Ovary (tissue), 7 donors: ENCODE measurements at regions not wholly inside any gene's neighbourhood (a gene's known extent, or its start where the extent isn't known, plus 50 kb on each side); places are given as distances from the start of the nearest gene placed in this dataset.
A peak's percentile ranks its signal among the peaks of the same experiment; 100 is the strongest.

Experiments
- DNase-seq, 5 donors: peaks; one replicate each; pipeline ENCODE4 v3.0.0-alpha.2; 2019 to 2020
- H3K27ac ChIP-seq, 2 donors: fragments of 200-600 bp; one replicate each; pipeline versions ENCODE4 v1.5.1 to v1.8.0; 2019 to 2022
- H3K27me3 ChIP-seq: fragments of 200-600 bp; one replicate; pipeline ENCODE4 v1.8.0; 2022
- H3K36me3 ChIP-seq: fragments of 200-600 bp; sonication (generic); one replicate; pipeline ENCODE4 v1.5.1; 2019
- H3K4me1 ChIP-seq: one replicate; pipeline ENCODE4 v1.8.1; 2013; ENCODE audit warnings: mild to moderate bottlenecking, moderate library complexity; ENCODE audit not compliant: insufficient read depth
- H3K4me3 ChIP-seq: fragments of 200-600 bp; sonication (generic); one replicate; pipeline ENCODE4 v1.5.1; 2017
- H3K9me3 ChIP-seq, 2 donors: fragments of 200-600 bp in 1 of 2; sonication (generic) in 1 of 2; one replicate each; pipeline versions ENCODE4 v1.5.1 to v1.8.1; 2013 to 2019; ENCODE audit warnings: mild to moderate bottlenecking in 1 of 2, moderate library complexity in 1 of 2
- CTCF ChIP-seq, 3 donors: fragments of 450-650 bp in 2 of 3; fragments of 200-600 bp in 1 of 3; IDR thresholded peaks; one replicate each; pipeline versions ENCODE4 v1.5.1 to v1.8.0; 2016 to 2022; ENCODE audit warnings: antibody characterized with exemption in 3 of 3, mild to moderate bottlenecking in 1 of 3
- EP300 ChIP-seq: sonication (generic); formaldehyde crosslinking; IDR thresholded peaks from one replicate; pipeline ENCODE4 v1.6.1; 2017; ENCODE audit warnings: antibody characterized with exemption
- POLR2A ChIP-seq: fragments of 450-650 bp; IDR thresholded peaks from one replicate; pipeline ENCODE4 v1.6.1; 2017; ENCODE audit warnings: antibody characterized with exemption, mild to moderate bottlenecking, moderate library complexity
- WGBS, 3 donors: extraction: QIAGEN DNeasy Blood & Tissue Kit in 1 of 3; methylation state at CpG; one replicate each; pipeline versions ENCODE4 v1.1.5 to v1.1.7; 2013 to 2017; 5-methylcytosine and 5-hydroxymethylcytosine counted together
- intact Hi-C, 4 donors: fragments of 100-400 bp; cut with DNase I; formaldehyde crosslinking; loops; one replicate each; pipeline versions ENCODE4 v1.11.0 to v1.15.1; 2022 to 2023
- donor health status: DM: no; HTN: no; CAD: no; lungs with moderate emphysema.
- donor health status: DM: no; HTN: no; CAD: no.
- donor health status: Bipolar disorder and iron deficiency.
- donor health status: DM: no; HTN: no; CAD: no.
- donor health status: DM: yes; HTN: yes; CAD: no.

- no peaks in the 10 kb centered on the region for H3K4me1 ChIP-seq
- intact Hi-C loops = no loop called here
- 57 to 67% (median 57%) methylated on average over 2 of the region's 2 CpGs for WGBS, 3 donors
- no peak for DNase-seq
- no peaks in the 10 kb centered on the region for H3K36me3 ChIP-seq
- H3K4me3 ChIP-seq = no peak overlapping the region
- no peaks in the 10 kb centered on the region for H3K27me3 ChIP-seq
- no peak for TF ChIP-seq CTCF (IDR thresholded peaks at IDR 0.05)
- TF ChIP-seq EP300 = no peak
- no peak for TF ChIP-seq POLR2A
- no peaks in the 10 kb centered on the region for H3K9me3 ChIP-seq
- no peak overlapping the region for H3K27ac ChIP-seq
Measured at GRCh38 chr6:114543696-114544095, 200.9 kb upstream of the HS3ST5 start.

GRCh38 chr6:114541794-114542193 is 199.0 kb upstream of the HS3ST5 start:
- peak in 1 of 5 donors; percentile 9 for DNase-seq
- Histone ChIP-seq H3K36me3 (no peaks in the 10 kb centered on the region), H3K4me1 (no peaks in the 10 kb centered on the region), H3K4me3 (no peak overlapping the region), H3K27me3 (no peaks in the 10 kb centered on the region), H3K27ac (no peak overlapping the region), H3K9me3 (no peaks in the 10 kb centered on the region)
- 94 to 96% (median 94%) methylated on average over 21 of the region's 21 CpGs for WGBS, 3 donors
- intact Hi-C loops = no loop called here
- TF ChIP-seq EP300 (no peak), POLR2A (no peak), CTCF (IDR thresholded peaks at IDR 0.05) (no peak)

GRCh38 chr6:114537977-114538376 is 195.2 kb upstream of the HS3ST5 start:
- intact Hi-C loops = no loop called here
- DNase-seq = no peak
- H3K27ac ChIP-seq = no peak overlapping the region
- WGBS, 3 donors = 82 to 92% (median 85%) methylated on average over 3 of the region's 3 CpGs
- no peaks in the 10 kb centered on the region for H3K36me3 ChIP-seq
- H3K27me3 ChIP-seq = no peaks in the 10 kb centered on the region
- no peak overlapping the region for H3K4me3 ChIP-seq
- no peaks in the 10 kb centered on the region for H3K4me1 ChIP-seq
- no peaks in the 10 kb centered on the region for H3K9me3 ChIP-seq
- TF ChIP-seq CTCF (IDR thresholded peaks at IDR 0.05) (no peak), EP300 (no peak), POLR2A (no peak)

- no peak for DNase-seq
- intact Hi-C loops = no loop called here
- Histone ChIP-seq H3K4me1 (no peaks in the 10 kb centered on the region), H3K36me3 (no peaks in the 10 kb centered on the region), H3K27me3 (no peaks in the 10 kb centered on the region), H3K4me3 (no peak overlapping the region), H3K27ac (no peak overlapping the region), H3K9me3 (no peaks in the 10 kb centered on the region)
- TF ChIP-seq POLR2A (no peak), EP300 (no peak), CTCF (IDR thresholded peaks at IDR 0.05) (no peak)
- 89 to 92% (median 91%) methylated on average over 4 of the region's 4 CpGs for WGBS, 3 donors
Measured at GRCh38 chr6:114534813-114535212, 192.0 kb upstream of the HS3ST5 start.

- Histone ChIP-seq H3K4me3 (no peak overlapping the region), H3K36me3 (no peaks in the 10 kb centered on the region), H3K4me1 (no peaks in the 10 kb centered on the region), H3K9me3 (no peaks in the 10 kb centered on the region), H3K27me3 (no peaks in the 10 kb centered on the region), H3K27ac (no peak overlapping the region)
- intact Hi-C loops = no loop called here
- TF ChIP-seq EP300 (no peak), POLR2A (no peak), CTCF (IDR thresholded peaks at IDR 0.05) (no peak)
- DNase-seq = no peak
Measured at GRCh38 chr6:114524081-114524480, 181.3 kb upstream of the HS3ST5 start.
